ENCODE measurements at regions not wholly inside any gene's neighbourhood (a gene's known extent, or its start where the extent isn't known, plus 50 kb on each side); places are given as distances from the start of the nearest gene placed in this dataset.
"Not testable (repeated sequence)": the region's sequence is repeated elsewhere in the genome, so short reads cannot be mapped to it uniquely, and the experiment has no call there.

DNA sequence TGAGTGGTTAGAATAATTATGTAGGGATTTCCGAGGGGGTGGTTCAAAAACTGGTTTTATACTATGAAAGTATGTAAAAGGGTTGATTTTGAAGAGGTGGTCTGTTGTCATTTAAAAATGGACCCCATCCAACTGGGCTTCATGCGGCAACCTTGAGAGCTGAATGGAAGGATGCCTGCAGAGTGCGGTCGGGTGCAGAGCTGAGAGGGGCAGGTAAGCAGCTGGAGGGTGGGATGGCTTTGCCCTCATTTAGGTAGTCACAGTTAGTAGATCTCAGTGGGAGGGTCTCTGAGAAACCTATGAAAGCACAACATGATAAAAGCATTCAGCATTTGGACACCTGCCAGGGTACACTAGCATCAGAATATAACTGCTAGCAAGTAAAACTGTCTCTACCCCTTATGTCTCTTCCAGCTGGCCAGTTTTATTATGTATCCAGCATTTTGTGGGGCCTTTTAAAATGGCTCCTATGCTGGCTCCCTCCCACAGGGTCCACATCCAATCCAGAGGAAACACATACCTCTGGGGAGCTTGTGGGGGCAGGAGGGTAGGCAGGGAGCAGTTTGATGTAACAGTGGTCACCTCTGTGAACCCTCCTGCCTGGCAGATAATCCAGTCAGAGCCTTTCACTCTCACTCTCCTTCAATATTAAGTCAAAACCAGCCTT is 75.9 kb upstream of the MAGI2 start:
- H3K4me3 ChIP-seq (ENCODE audit: low read depth in 1 of 2, low read length in 2 of 2): no peak overlapping the region
- peaks cover 0 to under 1% of the 10 kb centered on the region in 2 donors for H3K9me3 ChIP-seq (ENCODE audit: control insufficient read depth in 2 of 2, insufficient read depth in 1 of 2, low read depth in 1 of 2, low read length in 1 of 2)
- H3K27ac ChIP-seq (ENCODE audit: low read depth in 2 of 2, low read length in 1 of 2): no peak overlapping the region
- no peaks in the 10 kb centered on the region for H3K4me1 ChIP-seq (ENCODE audit: control insufficient read depth in 2 of 2, insufficient read depth in 2 of 2, low read length in 1 of 2)
- no peaks in the 10 kb centered on the region for H3K27me3 ChIP-seq (ENCODE audit: control insufficient read depth in 1 of 2, insufficient read depth in 2 of 2, low read length in 2 of 2)
- H3K36me3 ChIP-seq (ENCODE audit: control insufficient read depth in 2 of 2, insufficient read depth in 2 of 2, low read length in 1 of 2): no peaks in the 10 kb centered on the region
- 90 to 91% methylated on average over 4 of the region's 4 CpGs for WGBS, 2 donors

GRCh38 chr7:79528421-79528820 is 75.0 kb upstream of the MAGI2 start:
- 60 to 64% methylated on average over 1 of the region's 1 CpG for WGBS, 2 donors
- no peaks in the 10 kb centered on the region for H3K27me3 ChIP-seq (ENCODE audit: control insufficient read depth in 1 of 2, insufficient read depth in 2 of 2, low read length in 2 of 2)
- H3K9me3 ChIP-seq (ENCODE audit: control insufficient read depth in 2 of 2, insufficient read depth in 1 of 2, low read depth in 1 of 2, low read length in 1 of 2): peaks cover 0 to 2% of the 10 kb centered on the region in 2 donors
- H3K4me3 ChIP-seq (ENCODE audit: low read depth in 1 of 2, low read length in 2 of 2): no peak overlapping the region
- H3K36me3 ChIP-seq (ENCODE audit: control insufficient read depth in 2 of 2, insufficient read depth in 2 of 2, low read length in 1 of 2): no peaks in the 10 kb centered on the region
- no peaks in the 10 kb centered on the region for H3K4me1 ChIP-seq (ENCODE audit: control insufficient read depth in 2 of 2, insufficient read depth in 2 of 2, low read length in 1 of 2)
- no peak overlapping the region for H3K27ac ChIP-seq (ENCODE audit: low read depth in 2 of 2, low read length in 1 of 2)

- Histone ChIP-seq H3K4me1 (ENCODE audit: control insufficient read depth in 2 of 2, insufficient read depth in 2 of 2, low read length in 1 of 2) (no peaks in the 10 kb centered on the region), H3K27me3 (ENCODE audit: control insufficient read depth in 1 of 2, insufficient read depth in 2 of 2, low read length in 2 of 2) (no peaks in the 10 kb centered on the region), H3K4me3 (ENCODE audit: low read depth in 1 of 2, low read length in 2 of 2) (no peak overlapping the region), H3K9me3 (ENCODE audit: control insufficient read depth in 2 of 2, insufficient read depth in 1 of 2, low read depth in 1 of 2, low read length in 1 of 2) (peaks cover 0 to 2% of the 10 kb centered on the region in 2 donors), H3K27ac (ENCODE audit: low read depth in 2 of 2, low read length in 1 of 2) (no peak overlapping the region), H3K36me3 (ENCODE audit: control insufficient read depth in 2 of 2, insufficient read depth in 2 of 2, low read length in 1 of 2) (no peaks in the 10 kb centered on the region)
- WGBS, 2 donors: 93 to 94% methylated on average over 4 of the region's 4 CpGs
Observed at GRCh38 chr7:79524048-79524447, 70.6 kb upstream of the MAGI2 start.

GRCh38 chr7:79523436-79523835 is 70.0 kb upstream of the MAGI2 start:
- Histone ChIP-seq H3K36me3 (ENCODE audit: control insufficient read depth in 2 of 2, insufficient read depth in 2 of 2, low read length in 1 of 2) (no peaks in the 10 kb centered on the region), H3K27ac (ENCODE audit: low read depth in 2 of 2, low read length in 1 of 2) (no peak overlapping the region), H3K27me3 (ENCODE audit: control insufficient read depth in 1 of 2, insufficient read depth in 2 of 2, low read length in 2 of 2) (no peaks in the 10 kb centered on the region), H3K9me3 (ENCODE audit: control insufficient read depth in 2 of 2, insufficient read depth in 1 of 2, low read depth in 1 of 2, low read length in 1 of 2) (peaks cover 0 to 2% of the 10 kb centered on the region in 2 donors), H3K4me1 (ENCODE audit: control insufficient read depth in 2 of 2, insufficient read depth in 2 of 2, low read length in 1 of 2) (no peaks in the 10 kb centered on the region), H3K4me3 (ENCODE audit: low read depth in 1 of 2, low read length in 2 of 2) (no peak overlapping the region)
- 73 to 78% methylated on average over 1 of the region's 1 CpG for WGBS, 2 donors

DNA sequence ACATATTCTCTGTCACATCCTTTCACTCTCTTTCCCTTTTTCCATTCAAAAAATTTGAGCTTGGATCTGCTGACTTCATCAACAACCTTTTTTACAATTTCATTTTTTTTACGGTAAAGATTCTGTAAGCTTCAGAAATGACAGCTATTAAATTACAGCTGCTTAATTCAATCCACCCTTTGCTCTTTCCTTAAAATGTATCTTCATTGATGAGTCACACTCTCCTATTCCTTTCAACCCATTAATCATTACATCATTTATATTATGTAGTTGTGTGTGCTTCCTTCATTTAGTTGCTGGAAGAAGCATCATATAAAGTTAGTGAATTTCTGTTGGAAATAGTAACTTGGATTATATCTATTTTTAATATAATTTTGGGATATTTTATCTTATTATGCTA is 67.1 kb upstream of the MAGI2 start:
- H3K9me3 ChIP-seq (ENCODE audit: control insufficient read depth in 2 of 2, insufficient read depth in 1 of 2, low read depth in 1 of 2, low read length in 1 of 2): peaks cover 0 to 2% of the 10 kb centered on the region in 2 donors
- no peaks in the 10 kb centered on the region for H3K27me3 ChIP-seq (ENCODE audit: control insufficient read depth in 1 of 2, insufficient read depth in 2 of 2, low read length in 2 of 2)
- H3K27ac ChIP-seq (ENCODE audit: low read depth in 2 of 2, low read length in 1 of 2): no peak overlapping the region
- no peaks in the 10 kb centered on the region for H3K4me1 ChIP-seq (ENCODE audit: control insufficient read depth in 2 of 2, insufficient read depth in 2 of 2, low read length in 1 of 2)
- 70 to 74% methylated on average over 1 of the region's 1 CpG for WGBS, 2 donors
- no peak overlapping the region for H3K4me3 ChIP-seq (ENCODE audit: low read depth in 1 of 2, low read length in 2 of 2)
- no peaks in the 10 kb centered on the region for H3K36me3 ChIP-seq (ENCODE audit: control insufficient read depth in 2 of 2, insufficient read depth in 2 of 2, low read length in 1 of 2)

GRCh38 chr7:79515358-79515757 is 61.9 kb upstream of the MAGI2 start:
- Histone ChIP-seq H3K27ac (ENCODE audit: low read depth in 2 of 2, low read length in 1 of 2) (no peak overlapping the region), H3K4me1 (ENCODE audit: control insufficient read depth in 2 of 2, insufficient read depth in 2 of 2, low read length in 1 of 2) (no peaks in the 10 kb centered on the region), H3K36me3 (ENCODE audit: control insufficient read depth in 2 of 2, insufficient read depth in 2 of 2, low read length in 1 of 2) (no peaks in the 10 kb centered on the region), H3K4me3 (ENCODE audit: low read depth in 1 of 2, low read length in 2 of 2) (no peak overlapping the region), H3K27me3 (ENCODE audit: control insufficient read depth in 1 of 2, insufficient read depth in 2 of 2, low read length in 2 of 2) (no peaks in the 10 kb centered on the region), H3K9me3 (ENCODE audit: control insufficient read depth in 2 of 2, insufficient read depth in 1 of 2, low read depth in 1 of 2, low read length in 1 of 2) (no peaks in the 10 kb centered on the region)
- WGBS, 2 donors: 80 to 81% methylated on average over 3 of the region's 3 CpGs

GRCh38 chr7:79513261-79513660 is 59.8 kb upstream of the MAGI2 start:
- Histone ChIP-seq H3K36me3 (ENCODE audit: control insufficient read depth in 2 of 2, insufficient read depth in 2 of 2, low read length in 1 of 2) (no peaks in the 10 kb centered on the region), H3K4me1 (ENCODE audit: control insufficient read depth in 2 of 2, insufficient read depth in 2 of 2, low read length in 1 of 2) (no peaks in the 10 kb centered on the region), H3K4me3 (ENCODE audit: low read depth in 1 of 2, low read length in 2 of 2) (no peak overlapping the region), H3K9me3 (ENCODE audit: control insufficient read depth in 2 of 2, insufficient read depth in 1 of 2, low read depth in 1 of 2, low read length in 1 of 2) (no peaks in the 10 kb centered on the region), H3K27me3 (ENCODE audit: control insufficient read depth in 1 of 2, insufficient read depth in 2 of 2, low read length in 2 of 2) (no peaks in the 10 kb centered on the region), H3K27ac (ENCODE audit: low read depth in 2 of 2, low read length in 1 of 2) (no peak overlapping the region)
- WGBS, 2 donors: 89% methylated on average over 2 of the region's 2 CpGs

DNA sequence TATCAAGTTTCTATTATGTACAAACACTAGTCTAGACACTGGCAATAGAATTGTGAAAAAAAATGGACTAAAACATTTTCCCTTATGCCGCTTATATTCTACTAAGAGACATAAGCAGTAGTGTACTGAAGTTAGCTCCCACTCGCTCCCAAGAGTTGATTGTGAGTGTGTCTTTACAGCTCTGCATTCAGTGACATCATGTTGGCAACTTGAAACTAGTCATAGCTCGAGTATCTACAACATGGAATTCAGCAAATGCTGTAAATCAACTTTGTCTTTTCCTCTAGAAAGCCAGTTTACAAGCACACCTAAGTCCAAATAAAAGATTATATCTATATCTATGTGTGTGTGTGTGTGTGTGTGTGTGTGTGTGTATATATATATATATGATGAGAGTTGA is 58.8 kb upstream of the MAGI2 start:
- WGBS, 2 donors: 65 to 73% methylated on average over 3 of the region's 3 CpGs
- Histone ChIP-seq H3K9me3 (ENCODE audit: control insufficient read depth in 2 of 2, insufficient read depth in 1 of 2, low read depth in 1 of 2, low read length in 1 of 2) (no peaks in the 10 kb centered on the region), H3K36me3 (ENCODE audit: control insufficient read depth in 2 of 2, insufficient read depth in 2 of 2, low read length in 1 of 2) (no peaks in the 10 kb centered on the region), H3K4me3 (ENCODE audit: low read depth in 1 of 2, low read length in 2 of 2) (no peak overlapping the region), H3K27ac (ENCODE audit: low read depth in 2 of 2, low read length in 1 of 2) (no peak overlapping the region), H3K4me1 (ENCODE audit: control insufficient read depth in 2 of 2, insufficient read depth in 2 of 2, low read length in 1 of 2) (no peaks in the 10 kb centered on the region), H3K27me3 (ENCODE audit: control insufficient read depth in 1 of 2, insufficient read depth in 2 of 2, low read length in 2 of 2) (no peaks in the 10 kb centered on the region)

DNA sequence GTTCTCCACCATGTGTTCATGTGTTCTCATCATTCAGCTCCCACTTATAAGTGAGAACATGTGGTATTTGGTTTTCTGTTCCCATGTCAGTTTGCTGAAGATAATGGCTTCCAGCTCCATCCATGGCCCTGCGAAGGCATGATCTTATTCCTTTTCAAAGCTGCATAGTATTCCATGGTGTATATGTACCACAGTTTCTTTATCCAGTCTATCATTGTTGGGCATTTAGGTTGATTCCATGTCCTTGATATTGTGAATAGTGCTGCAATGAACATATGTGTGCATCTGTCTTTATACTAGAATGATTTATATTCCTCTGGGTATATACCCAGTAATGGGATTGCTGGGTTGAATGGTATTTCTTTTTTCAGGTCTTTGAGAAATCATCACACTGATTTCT is 57.6 kb upstream of the MAGI2 start:
- WGBS, 2 donors: 85 to 94% methylated on average over 1 of the region's 1 CpG
- H3K9me3 ChIP-seq (ENCODE audit: control insufficient read depth in 2 of 2, insufficient read depth in 1 of 2, low read depth in 1 of 2, low read length in 1 of 2); H3K27ac ChIP-seq (ENCODE audit: low read depth in 2 of 2, low read length in 1 of 2); H3K27me3 ChIP-seq (ENCODE audit: control insufficient read depth in 1 of 2, insufficient read depth in 2 of 2, low read length in 2 of 2); H3K4me3 ChIP-seq (ENCODE audit: low read depth in 1 of 2, low read length in 2 of 2); H3K4me1 ChIP-seq (ENCODE audit: control insufficient read depth in 2 of 2, insufficient read depth in 2 of 2, low read length in 1 of 2); H3K36me3 ChIP-seq (ENCODE audit: control insufficient read depth in 2 of 2, insufficient read depth in 2 of 2, low read length in 1 of 2): not testable (repeated sequence)

DNA sequence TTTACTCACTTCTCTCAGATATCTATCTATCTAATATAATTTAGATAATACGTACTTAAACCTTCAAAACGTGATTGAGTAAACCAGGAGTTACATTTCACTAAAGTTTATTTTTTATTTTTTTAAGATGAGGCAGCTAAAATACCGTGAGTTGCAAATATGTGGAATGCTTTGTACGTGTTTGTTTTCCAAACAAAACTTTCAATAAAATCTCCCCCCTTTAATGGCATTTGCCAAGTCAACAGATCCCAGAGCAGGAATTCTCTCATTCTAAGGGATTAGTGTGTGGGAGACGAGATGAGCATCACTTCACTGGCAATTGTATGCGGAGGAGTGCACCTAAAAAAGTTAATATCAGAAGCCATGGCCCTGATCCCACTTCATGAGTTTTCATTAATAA is 53.7 kb upstream of the MAGI2 start:
- 63 to 64% methylated on average over 6 of the region's 6 CpGs for WGBS, 2 donors
- no peak overlapping the region for H3K27ac ChIP-seq (ENCODE audit: low read depth in 2 of 2, low read length in 1 of 2)
- H3K4me1 ChIP-seq (ENCODE audit: control insufficient read depth in 2 of 2, insufficient read depth in 2 of 2, low read length in 1 of 2): no peaks in the 10 kb centered on the region
- no peaks in the 10 kb centered on the region for H3K36me3 ChIP-seq (ENCODE audit: control insufficient read depth in 2 of 2, insufficient read depth in 2 of 2, low read length in 1 of 2)
- H3K9me3 ChIP-seq (ENCODE audit: control insufficient read depth in 2 of 2, insufficient read depth in 1 of 2, low read depth in 1 of 2, low read length in 1 of 2): no peaks in the 10 kb centered on the region
- no peaks in the 10 kb centered on the region for H3K27me3 ChIP-seq (ENCODE audit: control insufficient read depth in 1 of 2, insufficient read depth in 2 of 2, low read length in 2 of 2)
- H3K4me3 ChIP-seq (ENCODE audit: low read depth in 1 of 2, low read length in 2 of 2): no peak overlapping the region
